HUES48 (cell line): ENCODE measurements at regions not wholly inside any gene's neighbourhood (a gene's known extent, or its start where the extent isn't known, plus 50 kb on each side); places are given as distances from the start of the nearest gene placed in this dataset.
"Not testable (repeated sequence)": the region's sequence is repeated elsewhere in the genome, so short reads cannot be mapped to it uniquely, and the experiment has no call there.

Experiments
- H3K27ac ChIP-seq: one replicate; pipeline ENCODE4 v1.7.0; 2013; ENCODE audit warnings: low read depth, low read length, inconsistent platforms
- H3K27me3 ChIP-seq: 2 replicates; pipeline ENCODE4 v1.6.1; 2013; ENCODE audit warnings: mild to moderate bottlenecking, low read length; ENCODE audit not compliant: control insufficient read depth, insufficient read depth
- H3K36me3 ChIP-seq: 2 replicates; pipeline ENCODE4 v1.6.1; 2013; ENCODE audit warnings: low read length; ENCODE audit not compliant: control insufficient read depth, insufficient read depth
- H3K4me1 ChIP-seq: 2 replicates; pipeline ENCODE4 v1.6.1; 2013; ENCODE audit warnings: mild to moderate bottlenecking, low read length; ENCODE audit not compliant: control insufficient read depth, insufficient read depth
- H3K4me3 ChIP-seq: 2 replicates; pipeline ENCODE4 v1.5.1; 2013; ENCODE audit warnings: mild to moderate bottlenecking, low read depth, low read length
- H3K9ac ChIP-seq: 2 replicates; pipeline ENCODE4 v1.6.1; 2013; ENCODE audit warnings: mild to moderate bottlenecking, low read depth, low read length, moderate library complexity
- H3K9me3 ChIP-seq: 2 replicates; pipeline ENCODE4 v1.6.1; 2013; ENCODE audit warnings: low read length; ENCODE audit not compliant: control insufficient read depth, insufficient read depth

DNA sequence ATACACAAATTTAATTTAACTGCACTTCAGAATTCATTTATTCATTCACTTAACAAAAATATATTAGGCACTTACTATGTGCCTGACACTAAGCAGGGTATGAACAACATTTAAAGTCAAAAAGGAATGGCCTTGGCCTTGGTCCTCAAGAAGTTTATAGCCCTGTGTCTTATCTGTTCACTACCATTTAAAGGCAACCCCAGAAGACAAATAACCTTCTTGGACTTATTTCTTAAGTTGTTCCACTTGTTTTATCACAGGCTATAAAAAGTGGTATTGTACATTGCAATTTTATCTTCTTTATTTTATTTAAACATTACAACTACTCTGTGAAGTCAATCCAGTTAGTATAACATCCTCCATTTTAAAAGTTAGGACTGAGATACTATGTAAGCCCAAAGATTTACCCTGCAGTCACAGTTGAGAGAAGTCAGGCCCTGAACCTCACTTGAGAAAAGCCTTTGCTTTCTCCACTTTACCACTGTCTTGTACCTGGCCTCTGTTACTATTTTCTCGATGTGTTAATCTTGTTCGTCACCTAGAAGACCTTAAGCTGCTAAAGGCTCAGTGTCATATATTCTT lies 305.6 kb upstream of the DIPK2B start:
- Histone ChIP-seq H3K36me3 (no peaks in the 10 kb centered on the region), H3K9me3 (peaks cover 24% of the 10 kb centered on the region), H3K27ac (peak overlapping the region; percentile 82), H3K4me3 (no peak overlapping the region), H3K9ac (no peak overlapping the region), H3K4me1 (peaks cover 8% of the 10 kb centered on the region; the same call in 1 of the 2 replicates), H3K27me3 (no peaks in the 10 kb centered on the region)

- H3K4me1 ChIP-seq: peaks cover 8% of the 10 kb centered on the region; the same call in 1 of the 2 replicates
- no peaks in the 10 kb centered on the region for H3K27me3 ChIP-seq
- H3K4me3 ChIP-seq: no peak overlapping the region; the same call in 1 of the 2 replicates
- H3K9ac ChIP-seq: no peak overlapping the region
- peaks cover 28% of the 10 kb centered on the region for H3K9me3 ChIP-seq
- H3K36me3 ChIP-seq: no peaks in the 10 kb centered on the region
- H3K27ac ChIP-seq: no peak overlapping the region
These were observed 304.5 kb upstream of the DIPK2B start for GRCh38 chrX:45505214-45505613.

GRCh38 chrX:45503787-45504362 lies 303.2 kb upstream of the DIPK2B start:
- not testable (repeated sequence) for H3K4me3 ChIP-seq, H3K36me3 ChIP-seq, H3K9ac ChIP-seq, H3K27me3 ChIP-seq, H3K27ac ChIP-seq, H3K4me1 ChIP-seq
- H3K9me3 ChIP-seq: peaks cover 31% of the 10 kb centered on the region

- Histone ChIP-seq H3K4me1 (peaks cover 8% of the 10 kb centered on the region; the same call in 1 of the 2 replicates), H3K9ac (no peak overlapping the region), H3K27me3 (no peaks in the 10 kb centered on the region), H3K36me3 (no peaks in the 10 kb centered on the region), H3K4me3 (no peak overlapping the region), H3K27ac (no peak overlapping the region), H3K9me3 (peaks cover 31% of the 10 kb centered on the region)
These were observed 301.7 kb upstream of the DIPK2B start for GRCh38 chrX:45502396-45502795.

DNA sequence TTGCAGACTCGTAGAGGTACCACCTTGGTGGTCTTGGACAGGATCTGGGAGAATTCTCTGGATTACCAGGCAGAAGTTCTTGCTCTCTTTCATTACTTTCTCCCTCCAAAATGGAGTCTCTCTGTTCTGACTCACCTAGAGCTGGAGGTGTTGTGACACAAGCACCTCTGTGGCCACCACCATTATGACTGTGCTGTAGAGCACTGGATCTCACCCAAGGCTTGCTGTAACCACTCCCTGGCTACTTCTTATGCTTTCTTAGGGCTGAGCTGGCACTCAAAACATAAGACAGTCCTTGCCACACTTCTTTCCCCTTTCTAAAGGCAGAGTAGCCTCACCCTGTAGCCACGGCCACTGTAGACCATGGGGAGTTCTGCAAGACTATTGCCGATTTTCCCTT lies 296.6 kb upstream of the DIPK2B start:
- Histone ChIP-seq H3K27ac (no peak overlapping the region), H3K27me3 (no peaks in the 10 kb centered on the region)

GRCh38 chrX:45485719-45486118 lies 285.0 kb upstream of the DIPK2B start:
- Histone ChIP-seq H3K4me1 (peaks cover 3% of the 10 kb centered on the region; the same call in 1 of the 2 replicates), H3K27me3 (no peaks in the 10 kb centered on the region), H3K9ac (no peak overlapping the region), H3K27ac (no peak overlapping the region), H3K9me3 (0 out of 2 replicates have a peak, but pooled peaks cover 3% of the 10 kb centered on the region), H3K36me3 (no peaks in the 10 kb centered on the region), H3K4me3 (no peak overlapping the region)

More for the DNA sequence above, 296.6 kb upstream of the DIPK2B start:
- Histone ChIP-seq H3K36me3 (no peaks in the 10 kb centered on the region), H3K4me1 (no peaks in the 10 kb centered on the region), H3K4me3 (no peak overlapping the region), H3K9ac (no peak overlapping the region), H3K9me3 (peaks cover 11% of the 10 kb centered on the region)

DNA sequence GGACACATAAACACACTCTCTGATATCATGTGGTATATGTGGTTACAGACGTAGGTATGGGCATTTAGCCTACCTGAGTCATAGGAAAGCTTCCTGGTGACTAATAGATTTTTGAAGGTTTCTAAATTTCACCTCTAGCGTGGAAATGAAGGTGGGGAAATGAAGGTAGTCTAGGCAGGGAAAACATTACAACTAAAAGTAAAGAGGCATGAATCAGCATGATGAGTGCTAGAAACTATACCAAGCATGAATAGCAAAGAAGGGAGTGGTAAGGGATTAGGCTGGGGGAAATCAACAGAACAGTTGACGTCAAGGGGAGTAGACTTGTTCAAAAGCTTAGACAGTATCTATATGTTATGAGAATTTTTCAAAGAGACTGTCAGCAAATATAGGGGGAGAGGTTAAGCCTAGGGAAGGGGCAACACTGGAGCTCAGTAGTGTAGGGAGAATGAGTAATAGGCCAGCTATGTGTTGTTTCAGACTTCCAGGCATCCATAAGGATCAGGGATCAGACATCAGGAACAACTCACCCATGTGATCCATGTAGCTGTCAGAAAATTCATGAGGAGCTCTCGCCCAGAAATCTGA lies 279.3 kb upstream of the DIPK2B start:
- Histone ChIP-seq H3K27me3 (no peaks in the 10 kb centered on the region), H3K4me3 (no peak overlapping the region), H3K4me1 (no peaks in the 10 kb centered on the region), H3K27ac (no peak overlapping the region), H3K36me3 (no peaks in the 10 kb centered on the region), H3K9me3 (0 out of 2 replicates have a peak, but pooled peaks cover 3% of the 10 kb centered on the region), H3K9ac (no peak overlapping the region)

DNA sequence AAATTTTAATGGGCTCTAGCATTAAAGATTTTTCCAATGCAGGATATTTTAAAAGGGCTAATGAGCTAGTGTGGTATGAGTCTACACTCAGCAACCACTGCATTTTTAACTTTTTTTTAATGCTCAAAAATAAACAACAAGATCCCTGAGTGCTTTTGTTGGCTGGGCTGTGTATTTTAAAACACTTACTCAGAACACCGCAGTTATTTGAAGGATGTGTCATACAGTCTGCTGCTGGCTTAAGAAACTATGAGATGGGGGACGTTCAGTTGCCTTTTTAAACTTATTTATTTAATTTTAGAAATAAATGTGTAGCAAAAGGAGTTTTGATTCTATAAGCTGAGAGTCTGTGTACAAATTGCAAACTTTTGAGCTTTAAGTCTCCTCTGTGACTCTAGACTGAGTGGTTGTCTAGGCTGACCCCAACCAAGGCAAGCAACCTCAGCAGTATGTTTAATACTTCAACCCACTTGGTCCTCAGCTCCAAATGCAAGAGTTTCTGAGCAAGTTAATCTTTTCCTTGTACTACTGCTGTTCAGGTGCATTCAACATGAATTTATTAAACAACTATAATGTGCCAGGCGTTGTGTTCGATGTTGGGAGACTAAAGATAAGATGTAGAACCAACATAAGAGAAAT lies 278.6 kb upstream of the DIPK2B start:
- H3K4me3 ChIP-seq: no peak overlapping the region

DNA sequence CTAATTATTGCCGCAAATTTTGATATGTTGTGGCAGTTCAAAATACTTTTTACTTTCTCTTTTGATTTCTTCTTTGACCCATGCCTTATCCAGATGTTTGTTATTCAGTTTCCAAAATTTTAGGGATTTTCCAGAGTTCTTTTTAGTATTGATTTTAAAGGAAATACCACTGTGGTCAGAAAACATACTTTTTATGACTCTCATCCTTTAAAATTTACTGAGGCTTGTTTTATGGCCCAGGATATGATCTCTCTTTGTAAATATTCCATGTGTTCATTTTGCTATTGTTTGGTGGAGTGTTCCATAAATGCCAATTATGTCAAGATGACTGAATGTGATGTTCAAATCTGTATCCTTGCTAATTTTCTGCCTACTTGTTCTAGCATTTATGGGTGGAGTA lies 272.3 kb upstream of the DIPK2B start:
- Histone ChIP-seq H3K4me1 (no peaks in the 10 kb centered on the region), H3K9ac (no peak overlapping the region), H3K4me3 (no peak overlapping the region), H3K36me3 (no peaks in the 10 kb centered on the region), H3K27me3 (no peaks in the 10 kb centered on the region), H3K9me3 (peaks cover 23% of the 10 kb centered on the region; the same call in 1 of the 2 replicates), H3K27ac (no peak overlapping the region)

More for the DNA sequence above, 278.6 kb upstream of the DIPK2B start:
- Histone ChIP-seq H3K4me1 (no peaks in the 10 kb centered on the region), H3K9me3 (0 out of 2 replicates have a peak, but pooled peaks cover 3% of the 10 kb centered on the region), H3K36me3 (no peaks in the 10 kb centered on the region), H3K27me3 (no peaks in the 10 kb centered on the region), H3K27ac (no peak overlapping the region), H3K9ac (no peak overlapping the region)

DNA sequence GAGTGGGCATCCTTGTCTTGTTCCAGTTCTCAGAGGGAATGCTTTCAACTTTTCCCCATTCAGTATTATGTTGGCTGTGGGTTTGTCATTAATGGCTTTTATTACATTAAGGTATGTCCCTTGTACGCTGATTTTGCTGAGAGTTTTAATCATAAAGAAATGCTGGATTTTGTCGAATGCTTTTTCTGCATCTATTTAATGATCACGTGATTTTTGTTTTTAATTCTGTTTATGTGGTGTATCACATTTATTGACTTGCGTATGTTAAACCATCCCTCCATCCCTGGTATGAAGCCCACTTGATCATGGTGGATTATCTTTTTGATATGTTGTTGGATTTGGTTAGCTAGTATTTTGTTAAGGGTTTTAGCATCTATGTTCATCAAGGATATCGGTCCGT lies 266.9 kb upstream of the DIPK2B start:
- not testable (repeated sequence) for H3K27ac ChIP-seq, H3K9ac ChIP-seq, H3K36me3 ChIP-seq, H3K4me1 ChIP-seq, H3K4me3 ChIP-seq, H3K27me3 ChIP-seq
- peaks cover 41% of the 10 kb centered on the region for H3K9me3 ChIP-seq

DNA sequence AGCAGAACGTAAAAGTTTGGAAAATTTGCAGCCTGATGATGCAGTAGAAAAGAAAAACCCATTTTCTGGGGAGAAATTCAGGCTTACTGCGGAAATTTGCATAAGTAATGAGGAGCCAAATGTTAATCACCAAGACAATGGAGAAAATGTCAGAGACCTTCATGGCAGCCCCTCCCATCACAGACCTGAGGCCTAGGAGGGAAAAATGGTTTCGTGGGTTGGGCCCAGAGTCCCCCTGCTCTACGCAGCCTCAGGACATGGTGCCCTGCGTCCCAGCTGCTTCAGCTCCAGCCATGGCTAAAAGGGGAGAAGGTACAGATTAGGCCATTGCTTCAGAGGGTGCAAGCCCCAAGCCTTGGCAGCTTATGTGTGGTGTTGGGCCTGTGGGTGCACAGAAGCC lies 255.1 kb upstream of the DIPK2B start:
- H3K36me3 ChIP-seq, H3K27me3 ChIP-seq, H3K9ac ChIP-seq, H3K9me3 ChIP-seq: not testable (repeated sequence)
- Histone ChIP-seq H3K27ac (peak overlapping the region; percentile 85), H3K4me1 (peaks cover 35% of the 10 kb centered on the region), H3K4me3 (peak overlapping the region; percentile 34; the same call in 1 of the 2 replicates)
